ENCODE measurements at regions not wholly inside any gene's neighbourhood (a gene's known extent, or its start where the extent isn't known, plus 50 kb on each side); places are given as distances from the start of the nearest gene placed in this dataset.

- H3K4me2 ChIP-seq (replicated peaks; ENCODE audit: extremely low read depth, low read length, poor library complexity, severe bottlenecking): no peak overlapping the region
- Mint-ChIP-seq H3K27me3 (ENCODE audit: low read depth in 3 of 3) (peaks cover 0 to 5% (median 0%) of the 10 kb centered on the region in 3 donors), H3K36me3 (no peaks in the 10 kb centered on the region), H3K4me1 (no peaks in the 10 kb centered on the region), H3K4me3 (no peak overlapping the region), H3K9me3 (no peaks in the 10 kb centered on the region), H3K27ac (no peak overlapping the region)
- no peak overlapping the region for H3K9ac ChIP-seq (ENCODE audit: insufficient read depth, low read length, poor library complexity, severe bottlenecking)
- WGBS (ENCODE audit: insufficient coverage): 87% methylated on average over 3 of the region's 4 CpGs
- H3K36me3 ChIP-seq (replicated peaks in 1 of 2; ENCODE audit: control insufficient read depth in 1 of 2, insufficient read depth in 2 of 2, low read length in 2 of 2): no peaks in the 10 kb centered on the region
- H2AFZ ChIP-seq (ENCODE audit: insufficient read depth, low read depth, low read length, poor library complexity, severe bottlenecking): no peak overlapping the region
- H3K9me3 ChIP-seq (replicated peaks in 1 of 2; ENCODE audit: control insufficient read depth in 1 of 2, insufficient read depth in 1 of 2, low read length in 2 of 2): no peaks in the 10 kb centered on the region
- H3K79me2 ChIP-seq (ENCODE audit: insufficient read depth, low read length): no peaks in the 10 kb centered on the region
- H3K27ac ChIP-seq (ENCODE audit: low read depth in 1 of 2, low read length in 2 of 2): no peak overlapping the region
- TF ChIP-seq, protein P1, sequence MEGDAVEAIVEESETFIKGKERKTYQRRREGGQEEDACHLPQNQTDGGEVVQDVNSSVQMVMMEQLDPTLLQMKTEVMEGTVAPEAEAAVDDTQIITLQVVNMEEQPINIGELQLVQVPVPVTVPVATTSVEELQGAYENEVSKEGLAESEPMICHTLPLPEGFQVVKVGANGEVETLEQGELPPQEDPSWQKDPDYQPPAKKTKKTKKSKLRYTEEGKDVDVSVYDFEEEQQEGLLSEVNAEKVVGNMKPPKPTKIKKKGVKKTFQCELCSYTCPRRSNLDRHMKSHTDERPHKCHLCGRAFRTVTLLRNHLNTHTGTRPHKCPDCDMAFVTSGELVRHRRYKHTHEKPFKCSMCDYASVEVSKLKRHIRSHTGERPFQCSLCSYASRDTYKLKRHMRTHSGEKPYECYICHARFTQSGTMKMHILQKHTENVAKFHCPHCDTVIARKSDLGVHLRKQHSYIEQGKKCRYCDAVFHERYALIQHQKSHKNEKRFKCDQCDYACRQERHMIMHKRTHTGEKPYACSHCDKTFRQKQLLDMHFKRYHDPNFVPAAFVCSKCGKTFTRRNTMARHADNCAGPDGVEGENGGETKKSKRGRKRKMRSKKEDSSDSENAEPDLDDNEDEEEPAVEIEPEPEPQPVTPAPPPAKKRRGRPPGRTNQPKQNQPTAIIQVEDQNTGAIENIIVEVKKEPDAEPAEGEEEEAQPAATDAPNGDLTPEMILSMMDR (IDR thresholded peaks at IDR 0.05): no peak
- no peak overlapping the region for H3K4me3 ChIP-seq (replicated peaks in 1 of 3; ENCODE audit: low read depth in 2 of 3, low read length in 3 of 3)
- H3K27me3 ChIP-seq (ENCODE audit: control insufficient read depth in 2 of 2, insufficient read depth in 2 of 2, low read length in 2 of 2): no peaks in the 10 kb centered on the region
- intact Hi-C loops (cut with micrococcal nuclease): loop anchor here (10.0 kb wide), 1 partner anchor 896 kb away; no protein-coding TSS in a partner anchor
- DNase-seq: no peak
- no peaks in the 10 kb centered on the region for H4K20me1 ChIP-seq (ENCODE audit: insufficient read depth, low read length)
- no peaks in the 10 kb centered on the region for H3K4me1 ChIP-seq (ENCODE audit: control insufficient read depth in 1 of 2, insufficient read depth in 2 of 2, low read length in 2 of 2)
These were observed 875.6 kb downstream of the TFAP2A start for GRCh38 chr6:9539231-9539755.

DNA sequence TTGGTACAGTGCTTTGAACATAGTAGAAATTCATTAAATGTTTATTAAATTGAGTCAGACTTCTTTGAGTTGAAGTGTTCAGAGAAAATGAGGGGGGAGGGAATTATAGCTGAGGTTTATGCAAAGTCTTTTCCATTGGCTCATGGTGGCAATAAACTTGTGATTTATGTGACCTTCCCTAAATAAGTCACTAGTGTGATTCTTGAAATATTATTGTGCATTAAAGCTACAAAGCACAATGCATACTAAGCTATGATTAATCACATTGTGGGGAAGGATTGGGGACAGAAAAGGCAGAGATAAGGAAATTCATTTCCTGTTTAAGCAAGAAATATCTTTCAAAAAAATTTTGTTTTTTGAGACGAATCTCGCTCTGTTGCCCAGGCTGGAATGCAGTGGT, 877.5 kb downstream of the TFAP2A start:
- TF ChIP-seq, protein P1 (IDR thresholded peaks at IDR 0.05): no peak
- Mint-ChIP-seq H3K9me3 (no peaks in the 10 kb centered on the region), H3K27ac (no peak overlapping the region), H3K36me3 (no peaks in the 10 kb centered on the region), H3K27me3 (ENCODE audit: low read depth in 3 of 3) (peaks cover 0 to 1% (median 0%) of the 10 kb centered on the region in 3 donors), H3K4me3 (no peak overlapping the region), H3K4me1 (no peaks in the 10 kb centered on the region)
- Histone ChIP-seq H2AFZ (ENCODE audit: insufficient read depth, low read depth, low read length, poor library complexity, severe bottlenecking) (no peak overlapping the region), H3K9me3 (replicated peaks in 1 of 2; ENCODE audit: control insufficient read depth in 1 of 2, insufficient read depth in 1 of 2, low read length in 2 of 2) (no peaks in the 10 kb centered on the region), H4K20me1 (ENCODE audit: insufficient read depth, low read length) (no peaks in the 10 kb centered on the region), H3K9ac (ENCODE audit: insufficient read depth, low read length, poor library complexity, severe bottlenecking) (no peak overlapping the region), H3K27ac (ENCODE audit: low read depth in 1 of 2, low read length in 2 of 2) (no peak overlapping the region), H3K4me2 (replicated peaks; ENCODE audit: extremely low read depth, low read length, poor library complexity, severe bottlenecking) (no peak overlapping the region), H3K36me3 (replicated peaks in 1 of 2; ENCODE audit: control insufficient read depth in 1 of 2, insufficient read depth in 2 of 2, low read length in 2 of 2) (no peaks in the 10 kb centered on the region), H3K79me2 (ENCODE audit: insufficient read depth, low read length) (no peaks in the 10 kb centered on the region), H3K4me1 (ENCODE audit: control insufficient read depth in 1 of 2, insufficient read depth in 2 of 2, low read length in 2 of 2) (no peaks in the 10 kb centered on the region), H3K4me3 (replicated peaks in 1 of 3; ENCODE audit: low read depth in 2 of 3, low read length in 3 of 3) (no peak overlapping the region), H3K27me3 (ENCODE audit: control insufficient read depth in 2 of 2, insufficient read depth in 2 of 2, low read length in 2 of 2) (no peaks in the 10 kb centered on the region)
- DNase-seq: no peak
- WGBS (ENCODE audit: insufficient coverage): 33% methylated on average over 2 of the region's 2 CpGs
- intact Hi-C loops (cut with micrococcal nuclease): loop anchor here (10.0 kb wide), 1 partner anchor 897 kb away; no protein-coding TSS in a partner anchor
